ENCODE measurements at regions not wholly inside any gene's neighbourhood (a gene's known extent, or its start where the extent isn't known, plus 50 kb on each side); places are given as distances from the start of the nearest gene placed in this dataset.

GRCh38 chr2:83063933-83064332, 1395.1 kb downstream of the SUCLG1 start:
- no peak for TF ChIP-seq SUZ12 (IDR thresholded peaks at IDR 0.05; ENCODE audit: extremely low read depth, insufficient read depth, insufficient read length)
- no peak for TF ChIP-seq YY1 (IDR thresholded peaks at IDR 0.05; ENCODE audit: insufficient read depth, insufficient read length)
- TF ChIP-seq ZNF274 (IDR thresholded peaks at IDR 0.05; ENCODE audit: low read depth, low read length), result no peak

Measured in NT2/D1 (cell line).